Heart right ventricle (tissue), 16 donors: ENCODE measurements at regions not wholly inside any gene's neighbourhood (a gene's known extent, or its start where the extent isn't known, plus 50 kb on each side); places are given as distances from the start of the nearest gene placed in this dataset.
A peak's percentile ranks its signal among the peaks of the same experiment; 100 is the strongest.

Source experiments
- ATAC-seq, 8 donors: fragments of 200-7000 bp; cut with Tn5 transposase; one replicate each; pipeline ENCODE4 v1.9.1; 2020; ENCODE audit warnings: mild to moderate bottlenecking in 8 of 8, moderate library complexity in 8 of 8, moderate number of reproducible peaks in 1 of 8
- DNase-seq, 2 donors: peaks; one replicate each; pipeline ENCODE4 v3.0.0-alpha.2; 2020
- H3K27ac ChIP-seq, 10 donors: fragments of 200-600 bp; sonication (generic) in 2 of 10; one replicate each; pipeline versions ENCODE4 v1.5.0 to v1.8.0; 2020 to 2022; ENCODE audit warnings: mild to moderate bottlenecking in 3 of 10
- H3K27me3 ChIP-seq, 7 donors: fragments of 200-600 bp; one replicate each; pipeline ENCODE4 v1.8.0; 2021 to 2022; ENCODE audit warnings: mild to moderate bottlenecking in 2 of 7
- H3K36me3 ChIP-seq, 9 donors: fragments of 200-600 bp; sonication (generic) in 1 of 9; one replicate each; pipeline versions ENCODE4 v1.5.0 to v1.8.0; 2020 to 2022; ENCODE audit warnings: mild to moderate bottlenecking in 2 of 9
- H3K4me1 ChIP-seq, 9 donors: fragments of 200-600 bp; sonication (generic) in 1 of 9; one replicate each; pipeline versions ENCODE4 v1.5.0 to v1.8.0; 2020 to 2022; ENCODE audit warnings: mild to moderate bottlenecking in 4 of 9
- H3K4me3 ChIP-seq, 10 donors: fragments of 200-600 bp; sonication (generic) in 2 of 10; one replicate each; pipeline versions ENCODE4 v1.5.0 to v1.8.0; 2020 to 2022; ENCODE audit warnings: mild to moderate bottlenecking in 7 of 10, moderate library complexity in 2 of 10
- H3K9me3 ChIP-seq, 11 donors: fragments of 200-600 bp in 10 of 11; sonication (generic) in 2 of 11; one replicate each; pipeline versions ENCODE4 v1.5.0 to v1.8.0; 2013 to 2022; ENCODE audit warnings: mild to moderate bottlenecking in 2 of 11, control low read depth in 1 of 11, moderate library complexity in 1 of 11
- WGBS, 2 donors: extraction: QIAGEN DNeasy Blood & Tissue Kit; methylation state at CpG; one replicate each; pipeline ENCODE4 v1.1.7; 2013; ENCODE audit warnings: inconsistent platforms in 1 of 2; 5-methylcytosine and 5-hydroxymethylcytosine counted together
- intact Hi-C, 10 donors: fragments of 100-400 bp; cut with DNase I; formaldehyde crosslinking; loops; one replicate each; pipeline versions ENCODE4 v1.11.1 to v1.14.2; 2022
- TF ChIP-seq, protein P1 (sequence below), 9 donors: fragments of 200-600 bp; sonication (generic) in 2 of 9; IDR thresholded peaks; one replicate each; pipeline versions ENCODE4 v1.5.0 to v1.8.0; 2021 to 2022; ENCODE audit warnings: antibody characterized with exemption in 9 of 9, mild to moderate bottlenecking in 5 of 9, moderate library complexity in 1 of 9
- donor health status: Arrhythmogenic right ventricular cardiomyopathy.
- donor health status: ischemic (EF 13 %, LVEDD 7.1; RV severe dilation, severe dysfunction).
- donor health status: healthy with polysubstance abuse.
- donor health status: DM: no; HTN: yes; CAD: no.
- donor health status: DM: no; HTN: no; CAD: no.
- donor health status: ischemic (EF 25% LVEDD 6.9; RV normal size, moderate dysfunction).
- donor health status: ischemic (EF 25% LVEDD 5.7; RV mildly dilated, moderate dysfunction).
- donor health status: healthy.
- donor health status: DM: yes; HTN: yes; CAD: no.
- donor health status: Ischemic cardiomyopathy.
- donor health status: ischemic (EF 35%, LVEDD 5.7; RV mildly dilated, moderate dysfunction).
- donor health status: nonischemic (EF 11% LVEDD 7.7; RV severe dilation, severe dysfunction).
- donor health status: DM: yes; HTN: yes; CAD: no.
- donor health status: PGD.
- donor health status: ischemic (EF 29% LVEDD 5.4; RV normal size, mild dysfunction).
- donor health status: nonischemic (EF 23%, LVEDD 6.1; RV moderate dilation, normal function).

DNA sequence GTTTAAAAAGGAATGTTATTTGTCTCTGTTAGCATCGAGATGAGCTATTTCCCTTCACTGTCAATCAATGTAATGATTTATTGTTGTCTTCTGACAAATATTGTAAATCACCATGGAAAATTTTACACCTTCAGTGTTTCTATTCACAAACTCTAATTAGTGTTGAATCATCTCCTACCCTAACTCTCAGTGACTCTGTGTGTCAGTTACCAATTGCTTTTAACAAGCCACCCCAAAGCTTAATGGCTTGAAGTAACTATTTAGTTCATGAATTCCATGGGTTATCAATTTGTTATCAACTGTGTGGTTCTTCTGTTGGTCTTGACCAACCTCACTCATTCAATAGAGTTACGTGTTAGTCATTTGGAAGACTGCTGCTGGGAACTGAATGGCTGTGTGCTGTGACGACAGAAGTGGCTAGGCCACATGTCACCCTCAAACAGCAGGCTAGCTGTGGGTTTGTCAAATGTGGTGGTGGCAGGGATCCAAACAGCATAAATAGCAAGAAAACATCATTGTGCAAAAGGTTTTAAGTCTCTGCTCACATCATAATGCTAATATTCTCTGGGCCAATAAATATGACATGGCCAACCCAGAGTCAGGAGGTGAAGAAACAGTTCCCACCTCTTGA lies 910.8 kb upstream of the CDH2 start:
- Histone ChIP-seq H3K27me3 (no peaks in the 10 kb centered on the region), H3K4me3 (no peak overlapping the region), H3K36me3 (no peaks in the 10 kb centered on the region), H3K4me1 (no peaks in the 10 kb centered on the region), H3K9me3 (no peaks in the 10 kb centered on the region), H3K27ac (no peak overlapping the region)
- ATAC-seq (no peak), DNase-seq (no peak)
- 82 to 84% methylated on average over 3 of the region's 3 CpGs for WGBS, 2 donors
- intact Hi-C loops, result no loop called here
- TF ChIP-seq, protein P1, sequence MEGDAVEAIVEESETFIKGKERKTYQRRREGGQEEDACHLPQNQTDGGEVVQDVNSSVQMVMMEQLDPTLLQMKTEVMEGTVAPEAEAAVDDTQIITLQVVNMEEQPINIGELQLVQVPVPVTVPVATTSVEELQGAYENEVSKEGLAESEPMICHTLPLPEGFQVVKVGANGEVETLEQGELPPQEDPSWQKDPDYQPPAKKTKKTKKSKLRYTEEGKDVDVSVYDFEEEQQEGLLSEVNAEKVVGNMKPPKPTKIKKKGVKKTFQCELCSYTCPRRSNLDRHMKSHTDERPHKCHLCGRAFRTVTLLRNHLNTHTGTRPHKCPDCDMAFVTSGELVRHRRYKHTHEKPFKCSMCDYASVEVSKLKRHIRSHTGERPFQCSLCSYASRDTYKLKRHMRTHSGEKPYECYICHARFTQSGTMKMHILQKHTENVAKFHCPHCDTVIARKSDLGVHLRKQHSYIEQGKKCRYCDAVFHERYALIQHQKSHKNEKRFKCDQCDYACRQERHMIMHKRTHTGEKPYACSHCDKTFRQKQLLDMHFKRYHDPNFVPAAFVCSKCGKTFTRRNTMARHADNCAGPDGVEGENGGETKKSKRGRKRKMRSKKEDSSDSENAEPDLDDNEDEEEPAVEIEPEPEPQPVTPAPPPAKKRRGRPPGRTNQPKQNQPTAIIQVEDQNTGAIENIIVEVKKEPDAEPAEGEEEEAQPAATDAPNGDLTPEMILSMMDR (IDR thresholded peaks at IDR 0.05), result no peak

DNA sequence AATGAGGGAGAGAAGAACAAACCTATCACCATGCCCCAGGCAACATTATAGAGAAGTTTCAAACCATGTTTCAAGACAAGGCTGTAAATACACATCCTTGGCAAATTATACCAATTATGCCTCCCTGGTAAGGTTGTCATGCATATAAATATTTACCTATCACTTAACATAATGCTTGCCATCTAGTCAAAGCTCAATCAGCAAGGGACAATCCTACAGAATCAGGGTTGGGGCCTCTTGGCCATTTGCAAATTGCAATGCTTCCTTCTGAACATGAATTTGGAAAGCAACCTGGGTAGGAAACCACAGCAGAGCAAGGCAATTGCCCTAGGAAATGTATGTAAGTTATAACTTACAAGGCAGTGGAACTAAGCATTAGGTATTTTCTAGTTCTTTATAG lies 907.2 kb upstream of the CDH2 start:
- Histone ChIP-seq H3K36me3 (no peaks in the 10 kb centered on the region), H3K4me1 (no peaks in the 10 kb centered on the region), H3K27me3 (no peaks in the 10 kb centered on the region), H3K27ac (no peak overlapping the region), H3K9me3 (no peaks in the 10 kb centered on the region), H3K4me3 (no peak overlapping the region)
- TF ChIP-seq, protein P1 (IDR thresholded peaks at IDR 0.05), result no peak
- intact Hi-C loops, result no loop called here
- no peak for ATAC-seq
- no peak for DNase-seq

DNA sequence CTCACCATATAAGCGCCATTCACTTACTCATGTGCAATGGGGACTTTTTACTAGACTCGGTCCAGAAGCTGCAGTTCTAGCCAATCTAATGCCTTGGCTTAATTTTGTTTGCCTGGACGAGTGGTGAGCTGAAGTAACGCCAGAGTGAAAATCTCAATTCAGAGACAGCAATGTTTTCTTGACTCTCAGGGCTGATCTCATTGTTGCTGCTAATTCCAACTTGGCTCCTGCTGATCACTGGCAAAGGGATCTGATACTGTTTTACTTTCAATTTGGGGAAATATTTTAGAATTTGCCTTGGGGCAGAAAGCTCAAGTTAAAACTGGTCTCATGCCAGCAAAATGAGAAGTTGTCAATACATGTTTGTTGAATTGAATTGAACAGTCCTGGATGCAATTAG lies 906.6 kb upstream of the CDH2 start:
- Histone ChIP-seq H3K4me1 (no peaks in the 10 kb centered on the region), H3K4me3 (peak overlapping the region in 1 of 10 donors; percentile 4), H3K27ac (no peak overlapping the region), H3K36me3 (no peaks in the 10 kb centered on the region), H3K27me3 (no peaks in the 10 kb centered on the region), H3K9me3 (no peaks in the 10 kb centered on the region)
- intact Hi-C loops, result no loop called here
- WGBS, 2 donors, result 57 to 70% methylated on average over 4 of the region's 4 CpGs
- TF ChIP-seq, protein P1 (IDR thresholded peaks at IDR 0.05), result no peak
- peak in 6 of 8 donors; percentile 14 to 82 (median 50) for ATAC-seq
- DNase-seq, result peak in 1 of 2 donors; percentile 12

DNA sequence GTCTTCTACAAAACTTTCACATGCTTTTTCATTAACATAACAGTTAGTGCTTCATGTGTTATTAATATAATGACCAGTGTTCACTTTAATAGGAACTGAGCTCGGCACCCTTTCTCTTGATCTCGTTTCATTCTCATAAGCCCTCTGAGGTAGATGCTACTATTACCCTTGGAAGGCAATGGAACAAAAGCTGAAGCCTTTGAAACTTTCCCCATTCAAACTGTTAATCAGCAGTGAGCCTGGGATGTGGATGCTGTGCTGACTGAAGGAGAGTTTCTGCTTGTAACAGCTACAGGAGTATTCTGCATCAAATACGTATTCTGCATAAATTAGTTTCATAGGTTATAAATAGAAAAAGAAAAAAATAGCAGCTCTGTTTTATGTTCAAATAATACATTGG lies 904.0 kb upstream of the CDH2 start:
- H3K27me3 ChIP-seq, result no peaks in the 10 kb centered on the region
- no peak overlapping the region for H3K27ac ChIP-seq
- DNase-seq (no peak), ATAC-seq (no peak)
- intact Hi-C loops, result no loop called here
- peaks cover 0 to 11% (median 0%) of the 10 kb centered on the region in 9 donors for H3K4me1 ChIP-seq
- H3K36me3 ChIP-seq, result no peaks in the 10 kb centered on the region
- H3K4me3 ChIP-seq, result no peak overlapping the region
- H3K9me3 ChIP-seq, result no peaks in the 10 kb centered on the region
- TF ChIP-seq, protein P1 (IDR thresholded peaks at IDR 0.05), result no peak
- WGBS, 2 donors, result 76 to 77% methylated on average over 3 of the region's 3 CpGs
